HT1080 (cell line): ENCODE measurements at regions not wholly inside any gene's neighbourhood (a gene's known extent, or its start where the extent isn't known, plus 50 kb on each side); places are given as distances from the start of the nearest gene placed in this dataset.
A peak's percentile ranks its signal among the peaks of the same experiment; 100 is the strongest.
"Not testable (repeated sequence)": the region's sequence is repeated elsewhere in the genome, so short reads cannot be mapped to it uniquely, and the experiment has no call there.

ENCODE experiments used
- DNase-seq: peaks from one replicate; pipeline ENCODE4 v3.0.0-alpha.2; 2015; ENCODE audit warnings: low read depth

- peak; percentile 0 for DNase-seq
These were observed 73.5 kb downstream of the GOLGA8G start for GRCh38 chr15:28459279-28459678.

- peak; percentile 2 for DNase-seq
These were observed 75.3 kb downstream of the GOLGA8G start for GRCh38 chr15:28457396-28457932.

GRCh38 chr15:28456476-28457395 is 76.0 kb downstream of the GOLGA8G start:
- peak; percentile 5 for DNase-seq

- peak; percentile 1 for DNase-seq
These were observed 77.0 kb downstream of the GOLGA8G start for GRCh38 chr15:28455537-28456475.

GRCh38 chr15:28454751-28455220 is 76.3 kb downstream of the GOLGA8F start:
- not testable (repeated sequence) for DNase-seq
